Spinal cord (tissue), 9 donors: ENCODE measurements at regions not wholly inside any gene's neighbourhood (a gene's known extent, or its start where the extent isn't known, plus 50 kb on each side); places are given as distances from the start of the nearest gene placed in this dataset.
"Not testable (repeated sequence)": the region's sequence is repeated elsewhere in the genome, so short reads cannot be mapped to it uniquely, and the experiment has no call there.

ENCODE experiments used
- DNase-seq, 6 donors: peaks; one replicate each; pipeline versions ENCODE4 v3.0.0 to v3.0.0-alpha.2; 2013 to 2015; ENCODE audit warnings: low spot score in 6 of 6, low read depth in 4 of 6
- H3K27ac ChIP-seq: one replicate; pipeline ENCODE4 v1.5.1; 2013; ENCODE audit warnings: low read depth, low read length, control low read depth
- H3K27me3 ChIP-seq: one replicate; pipeline ENCODE4 v1.6.1; 2013; ENCODE audit warnings: low read length; ENCODE audit not compliant: control insufficient read depth, insufficient read depth
- H3K36me3 ChIP-seq: one replicate; pipeline ENCODE4 v1.6.1; 2013; ENCODE audit warnings: low read length; ENCODE audit not compliant: control insufficient read depth, insufficient read depth
- H3K4me1 ChIP-seq: one replicate; pipeline ENCODE4 v1.6.1; 2013; ENCODE audit warnings: low read length; ENCODE audit not compliant: control insufficient read depth, insufficient read depth
- H3K4me3 ChIP-seq: one replicate; pipeline ENCODE4 v1.5.1; 2013; ENCODE audit warnings: low read depth, low read length, control low read depth
- H3K9me3 ChIP-seq: one replicate; pipeline ENCODE4 v1.6.1; 2013; ENCODE audit warnings: low read length; ENCODE audit not compliant: control insufficient read depth, insufficient read depth
- WGBS: methylation state at CpG from one replicate; pipeline ENCODE4 v1.1.5; 2013; ENCODE audit warnings: missing lambda C conversion rate; ENCODE audit not compliant: insufficient coverage; 5-methylcytosine and 5-hydroxymethylcytosine counted together
- donor health status: healthy.

- H3K4me3 ChIP-seq: no peak overlapping the region
- no CpG with 5 or more reads among the region's 5 CpGs for WGBS
- no peaks in the 10 kb centered on the region for H3K9me3 ChIP-seq
- no peaks in the 10 kb centered on the region for H3K27me3 ChIP-seq
- DNase-seq: peak in 2 of 6 donors; percentile 20 to 79
- H3K4me1 ChIP-seq: no peaks in the 10 kb centered on the region
- no peaks in the 10 kb centered on the region for H3K36me3 ChIP-seq
- H3K27ac ChIP-seq: no peak overlapping the region
These were observed 461.3 kb downstream of the RPS6KC1 start for GRCh38 chr1:213512316-213512715.

GRCh38 chr1:213513006-213513405 is 462.0 kb downstream of the RPS6KC1 start:
- Histone ChIP-seq H3K9me3 (no peaks in the 10 kb centered on the region), H3K27me3 (no peaks in the 10 kb centered on the region), H3K4me3 (no peak overlapping the region), H3K27ac (no peak overlapping the region), H3K4me1 (no peaks in the 10 kb centered on the region), H3K36me3 (no peaks in the 10 kb centered on the region)
- 79% methylated on average over 1 of the region's 2 CpGs for WGBS
- no peak for DNase-seq

GRCh38 chr1:213514408-213515179 is 463.6 kb downstream of the RPS6KC1 start:
- DNase-seq, H3K36me3 ChIP-seq, H3K4me1 ChIP-seq, H3K27me3 ChIP-seq, H3K27ac ChIP-seq, H3K9me3 ChIP-seq, H3K4me3 ChIP-seq: not testable (repeated sequence)
- WGBS: no CpG with 5 or more reads among the region's 5 CpGs

GRCh38 chr1:213519098-213519497 is 468.1 kb downstream of the RPS6KC1 start:
- Histone ChIP-seq H3K27ac (no peak overlapping the region), H3K4me1 (no peaks in the 10 kb centered on the region), H3K36me3 (no peaks in the 10 kb centered on the region), H3K4me3 (no peak overlapping the region), H3K9me3 (peaks cover 8% of the 10 kb centered on the region), H3K27me3 (no peaks in the 10 kb centered on the region)
- WGBS: no CpG with 5 or more reads among the region's 4 CpGs
- DNase-seq: peak in 3 of 6 donors; percentile 9 to 76 (median 15)

- no peak overlapping the region for H3K27ac ChIP-seq
- peaks cover 8% of the 10 kb centered on the region for H3K9me3 ChIP-seq
- no peaks in the 10 kb centered on the region for H3K36me3 ChIP-seq
- H3K27me3 ChIP-seq: no peaks in the 10 kb centered on the region
- H3K4me3 ChIP-seq: no peak overlapping the region
- no peak for DNase-seq
- H3K4me1 ChIP-seq: no peaks in the 10 kb centered on the region
- no CpG with 5 or more reads among the region's 2 CpGs for WGBS
These were observed 466.6 kb upstream of the PROX1 start for GRCh38 chr1:213521206-213521605.

- no peak for DNase-seq
- Histone ChIP-seq H3K4me1 (no peaks in the 10 kb centered on the region), H3K27ac (no peak overlapping the region), H3K9me3 (peaks cover 8% of the 10 kb centered on the region), H3K27me3 (no peaks in the 10 kb centered on the region), H3K36me3 (no peaks in the 10 kb centered on the region), H3K4me3 (no peak overlapping the region)
- 71% methylated on average over 7 of the region's 10 CpGs for WGBS
These were observed 463.9 kb upstream of the PROX1 start for GRCh38 chr1:213523781-213524398.

GRCh38 chr1:213526306-213526705 is 461.5 kb upstream of the PROX1 start:
- no peaks in the 10 kb centered on the region for H3K27me3 ChIP-seq
- peaks cover 8% of the 10 kb centered on the region for H3K9me3 ChIP-seq
- H3K4me1 ChIP-seq: no peaks in the 10 kb centered on the region
- 92% methylated on average over 2 of the region's 4 CpGs for WGBS
- no peak overlapping the region for H3K4me3 ChIP-seq
- no peak overlapping the region for H3K27ac ChIP-seq
- no peak for DNase-seq
- H3K36me3 ChIP-seq: no peaks in the 10 kb centered on the region

GRCh38 chr1:213530611-213531320 is 457.0 kb upstream of the PROX1 start:
- H3K4me3 ChIP-seq: no peak overlapping the region
- 53% methylated on average over 3 of the region's 4 CpGs for WGBS
- H3K27ac ChIP-seq: no peak overlapping the region

GRCh38 chr1:213531369-213532310 is 456.1 kb upstream of the PROX1 start:
- Histone ChIP-seq H3K4me1 (no peaks in the 10 kb centered on the region), H3K36me3 (no peaks in the 10 kb centered on the region), H3K9me3 (no peaks in the 10 kb centered on the region), H3K27me3 (no peaks in the 10 kb centered on the region), H3K27ac (no peak overlapping the region), H3K4me3 (no peak overlapping the region)
- 96% methylated on average over 9 of the region's 12 CpGs for WGBS
- peak in 1 of 6 donors; percentile 62 for DNase-seq

More at GRCh38 chr1:213530611-213531320, 457.0 kb upstream of the PROX1 start:
- no peak for DNase-seq
- Histone ChIP-seq H3K36me3 (no peaks in the 10 kb centered on the region), H3K4me1 (no peaks in the 10 kb centered on the region), H3K9me3 (no peaks in the 10 kb centered on the region), H3K27me3 (no peaks in the 10 kb centered on the region)
